Thymus (tissue), 11 donors: ENCODE measurements at regions not wholly inside any gene's neighbourhood (a gene's known extent, or its start where the extent isn't known, plus 50 kb on each side); places are given as distances from the start of the nearest gene placed in this dataset.

ENCODE experiments used
- DNase-seq, 9 donors: peaks; one replicate each; pipeline ENCODE4 v3.0.0-alpha.2; 2013; ENCODE audit warnings: low spot score in 9 of 9, low read depth in 6 of 9, missing footprints in 1 of 9
- H3K27ac ChIP-seq, 2 donors: one replicate each; pipeline ENCODE4 v1.5.1; 2013; ENCODE audit warnings: control low read depth in 1 of 2, low read depth in 1 of 2, low read length in 1 of 2, mild to moderate bottlenecking in 1 of 2, moderate library complexity in 1 of 2
- H3K27me3 ChIP-seq, 2 donors: one replicate each; pipeline ENCODE4 v1.5.1; 2013; ENCODE audit warnings: low read length in 1 of 2; ENCODE audit not compliant: control insufficient read depth in 2 of 2, insufficient read depth in 1 of 2
- H3K36me3 ChIP-seq, 2 donors: one replicate each; pipeline ENCODE4 v1.5.1; 2013; ENCODE audit warnings: low read length in 1 of 2, mild to moderate bottlenecking in 1 of 2, moderate library complexity in 1 of 2; ENCODE audit not compliant: control insufficient read depth in 2 of 2, insufficient read depth in 2 of 2
- H3K4me1 ChIP-seq, 2 donors: one replicate each; pipeline ENCODE4 v1.5.1; 2013; ENCODE audit warnings: low read length in 2 of 2; ENCODE audit not compliant: control insufficient read depth in 2 of 2, insufficient read depth in 2 of 2
- H3K4me3 ChIP-seq, 2 donors: one replicate each; pipeline ENCODE4 v1.5.1; 2013; ENCODE audit warnings: low read length in 2 of 2, control low read depth in 1 of 2, mild to moderate bottlenecking in 1 of 2
- H3K9me3 ChIP-seq, 2 donors: one replicate each; pipeline ENCODE4 v1.5.1; 2013; ENCODE audit warnings: low read length in 1 of 2, mild to moderate bottlenecking in 1 of 2; ENCODE audit not compliant: control insufficient read depth in 2 of 2, insufficient read depth in 1 of 2
- WGBS: extraction: QIAGEN DNeasy Blood & Tissue Kit; methylation state at CpG from one replicate; pipeline ENCODE4 v1.1.7; 2013; 5-methylcytosine and 5-hydroxymethylcytosine counted together
- donor health status: healthy.

DNA sequence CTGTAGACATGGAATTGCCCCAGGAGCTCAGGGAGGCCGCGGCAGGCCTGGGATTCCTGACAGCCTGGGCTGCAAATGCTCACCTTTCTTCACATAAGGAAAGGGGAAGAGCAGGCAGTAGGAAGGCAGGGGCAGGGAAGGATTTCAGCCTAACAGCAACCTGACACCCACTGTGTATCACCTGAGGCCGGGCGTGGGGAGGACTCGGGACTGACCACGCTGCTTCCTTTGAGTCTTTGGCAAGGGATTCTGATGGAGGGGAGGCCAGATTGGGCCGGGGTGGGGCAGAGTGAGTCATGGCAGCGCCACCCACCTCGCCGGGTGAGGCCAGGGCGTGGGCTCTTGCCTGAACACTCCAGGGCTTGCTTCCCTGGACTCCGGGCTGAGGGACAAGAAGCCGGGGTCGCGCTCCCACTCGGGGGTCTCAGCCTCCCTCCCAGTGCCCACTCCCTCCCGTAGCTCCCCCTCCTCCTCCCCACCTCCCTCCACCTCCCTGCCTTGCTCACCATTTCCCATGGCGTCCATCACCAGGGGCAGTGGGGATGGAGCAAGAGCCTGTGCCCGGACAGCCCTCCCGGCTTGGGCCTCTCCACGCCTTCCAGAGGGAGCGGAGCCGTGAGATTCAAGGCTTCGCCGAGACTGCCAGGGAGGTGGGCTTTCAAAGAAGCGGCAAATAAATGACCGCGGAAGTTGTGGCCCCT lies 247.9 kb upstream of the RTL1 start:
- Histone ChIP-seq H3K4me3 (no peak overlapping the region), H3K27ac (no peak overlapping the region), H3K27me3 (no peaks in the 10 kb centered on the region), H3K36me3 (no peaks in the 10 kb centered on the region), H3K9me3 (no peaks in the 10 kb centered on the region), H3K4me1 (peaks cover 0 to 5% of the 10 kb centered on the region in 2 donors)
- 89% methylated on average over 28 of the region's 28 CpGs for WGBS
- no peak for DNase-seq

GRCh38 chr14:101151927-101152305 lies 248.4 kb upstream of the RTL1 start:
- H3K27me3 ChIP-seq = no peaks in the 10 kb centered on the region
- no peak overlapping the region for H3K27ac ChIP-seq
- no peaks in the 10 kb centered on the region for H3K36me3 ChIP-seq
- H3K4me1 ChIP-seq = peaks cover 0 to 5% of the 10 kb centered on the region in 2 donors
- no peaks in the 10 kb centered on the region for H3K9me3 ChIP-seq
- DNase-seq = no peak
- H3K4me3 ChIP-seq = no peak overlapping the region
- WGBS = 95% methylated on average over 18 of the region's 18 CpGs

DNA sequence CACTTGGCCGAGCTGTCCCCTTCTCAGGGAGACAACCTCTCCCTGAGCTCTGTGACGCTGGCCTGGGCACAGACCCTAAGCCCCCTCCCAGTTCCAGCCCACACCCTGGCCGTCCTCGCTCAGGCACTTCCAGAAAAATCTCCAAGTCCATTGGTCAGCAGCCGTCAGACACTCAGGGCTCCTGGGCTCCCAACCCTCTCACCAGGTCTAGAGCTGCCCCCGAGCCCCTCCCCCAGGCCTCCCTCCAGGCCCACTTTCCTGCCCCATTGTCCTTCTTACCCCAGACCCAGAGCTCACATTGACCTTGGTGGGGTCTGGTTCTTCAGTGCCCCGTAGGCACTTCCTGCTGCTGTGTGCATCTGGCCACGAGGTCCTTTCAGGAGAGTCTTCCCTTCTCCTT lies 249.3 kb upstream of the RTL1 start:
- Histone ChIP-seq H3K4me3 (no peak overlapping the region), H3K27me3 (no peaks in the 10 kb centered on the region), H3K36me3 (no peaks in the 10 kb centered on the region), H3K27ac (no peak overlapping the region), H3K9me3 (no peaks in the 10 kb centered on the region), H3K4me1 (peaks cover 0 to 5% of the 10 kb centered on the region in 2 donors)
- WGBS = 90% methylated on average over 8 of the region's 8 CpGs
- no peak for DNase-seq

DNA sequence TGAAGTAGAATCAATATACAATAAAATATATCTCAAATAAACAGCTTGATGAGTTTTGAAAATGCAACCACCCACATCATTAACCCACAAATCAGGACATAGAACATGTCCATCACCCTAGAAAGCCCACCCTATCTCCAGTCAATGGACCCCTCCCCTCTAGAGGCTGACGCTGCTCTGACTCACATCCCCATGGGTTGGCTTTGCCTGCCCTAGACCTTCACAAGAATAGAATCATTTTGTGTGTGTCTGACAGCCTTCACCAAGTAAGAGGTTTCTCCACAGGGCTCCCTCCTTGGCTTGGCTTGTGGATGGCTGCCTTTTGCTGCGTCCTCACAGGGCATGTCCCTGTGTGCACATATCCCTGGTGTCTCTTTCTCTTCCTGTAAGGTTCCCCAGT lies 250.2 kb upstream of the RTL1 start:
- Histone ChIP-seq H3K4me3 (no peak overlapping the region), H3K36me3 (no peaks in the 10 kb centered on the region), H3K27ac (no peak overlapping the region), H3K27me3 (no peaks in the 10 kb centered on the region), H3K4me1 (peaks cover 0 to 2% of the 10 kb centered on the region in 2 donors), H3K9me3 (no peaks in the 10 kb centered on the region)
- WGBS = 97% methylated on average over 2 of the region's 2 CpGs
- no peak for DNase-seq

DNA sequence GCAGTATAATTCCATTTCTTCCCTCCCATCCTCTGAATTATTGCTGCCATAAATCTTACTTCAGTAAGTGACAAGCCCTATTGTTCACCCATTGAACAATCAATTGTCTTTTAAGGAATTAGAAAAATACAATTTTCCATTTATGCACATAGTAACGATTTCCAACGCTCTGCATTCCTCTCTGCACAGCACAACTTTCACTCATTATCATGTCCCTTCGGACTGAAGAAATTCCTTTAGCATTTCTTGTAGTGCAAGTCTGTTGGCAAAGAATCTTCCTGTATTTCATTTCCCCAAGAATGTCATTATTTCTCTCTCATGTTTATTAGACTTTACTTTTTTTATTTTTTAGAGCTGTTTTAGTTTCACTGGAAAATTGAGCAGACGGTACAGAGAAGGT lies 252.1 kb upstream of the RTL1 start:
- no peaks in the 10 kb centered on the region for H3K27me3 ChIP-seq
- no peak overlapping the region for H3K27ac ChIP-seq
- WGBS = 94% methylated on average over 4 of the region's 4 CpGs
- H3K4me3 ChIP-seq = no peak overlapping the region
- no peak for DNase-seq
- no peaks in the 10 kb centered on the region for H3K4me1 ChIP-seq
- H3K36me3 ChIP-seq = no peaks in the 10 kb centered on the region
- no peaks in the 10 kb centered on the region for H3K9me3 ChIP-seq

DNA sequence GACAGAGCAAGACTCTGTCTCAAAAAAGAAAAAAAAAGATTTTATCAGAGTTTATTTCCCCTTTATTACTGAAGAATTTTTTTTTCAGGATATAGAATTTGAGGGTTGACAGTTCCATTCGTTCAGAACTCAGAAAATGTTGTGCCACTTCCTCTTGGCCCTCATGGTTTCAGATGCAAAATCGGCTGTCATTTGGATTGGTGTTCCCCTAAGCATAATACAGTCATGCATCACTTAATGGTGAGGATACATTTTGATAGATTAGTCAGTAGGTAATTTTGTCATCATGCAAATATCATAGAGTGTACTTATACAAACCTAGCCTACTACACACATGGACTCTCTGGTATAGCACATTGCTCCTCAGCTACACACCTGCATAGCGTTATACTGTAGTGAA lies 263.9 kb upstream of the RTL1 start:
- H3K4me1 ChIP-seq = no peaks in the 10 kb centered on the region
- 77% methylated on average over 3 of the region's 3 CpGs for WGBS
- no peak for DNase-seq
- H3K4me3 ChIP-seq = no peak overlapping the region
- H3K9me3 ChIP-seq = peaks cover 0 to 5% of the 10 kb centered on the region in 2 donors
- H3K27me3 ChIP-seq = no peaks in the 10 kb centered on the region
- no peaks in the 10 kb centered on the region for H3K36me3 ChIP-seq
- no peak overlapping the region for H3K27ac ChIP-seq

GRCh38 chr14:101169267-101169666 lies 265.7 kb upstream of the RTL1 start:
- no peak for DNase-seq
- WGBS = 73% methylated on average over 8 of the region's 8 CpGs

DNA sequence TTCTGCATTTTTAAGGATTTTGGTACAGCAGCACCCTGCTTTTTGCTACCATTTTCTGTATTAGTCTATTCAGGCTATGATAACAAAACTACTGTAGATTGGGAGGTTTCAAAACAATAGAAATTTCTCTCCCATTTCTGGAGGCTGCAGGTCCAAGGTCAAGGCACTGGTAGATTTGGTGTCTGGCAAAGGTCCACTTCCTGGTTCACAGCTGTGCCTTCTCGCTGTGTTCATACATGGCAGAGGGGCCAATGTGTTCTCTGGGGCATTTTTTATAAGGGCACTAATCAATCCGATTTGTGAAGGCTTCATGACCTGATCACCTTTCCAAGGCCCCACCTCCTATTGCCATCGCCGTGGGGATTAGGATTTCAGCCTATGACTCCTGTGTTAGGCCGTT lies 268.1 kb upstream of the RTL1 start:
- Histone ChIP-seq H3K27ac (no peak overlapping the region), H3K27me3 (no peaks in the 10 kb centered on the region), H3K4me1 (no peaks in the 10 kb centered on the region), H3K4me3 (no peak overlapping the region), H3K9me3 (peaks cover 0 to 5% of the 10 kb centered on the region in 2 donors), H3K36me3 (no peaks in the 10 kb centered on the region)
- no peak for DNase-seq
- WGBS = 98% methylated on average over 5 of the region's 5 CpGs

More at GRCh38 chr14:101169267-101169666, 265.7 kb upstream of the RTL1 start:
- no peak overlapping the region for H3K4me3 ChIP-seq
- peaks cover 0 to 5% of the 10 kb centered on the region in 2 donors for H3K9me3 ChIP-seq
- no peak overlapping the region for H3K27ac ChIP-seq
- H3K27me3 ChIP-seq = no peaks in the 10 kb centered on the region
- no peaks in the 10 kb centered on the region for H3K4me1 ChIP-seq
- H3K36me3 ChIP-seq = no peaks in the 10 kb centered on the region

DNA sequence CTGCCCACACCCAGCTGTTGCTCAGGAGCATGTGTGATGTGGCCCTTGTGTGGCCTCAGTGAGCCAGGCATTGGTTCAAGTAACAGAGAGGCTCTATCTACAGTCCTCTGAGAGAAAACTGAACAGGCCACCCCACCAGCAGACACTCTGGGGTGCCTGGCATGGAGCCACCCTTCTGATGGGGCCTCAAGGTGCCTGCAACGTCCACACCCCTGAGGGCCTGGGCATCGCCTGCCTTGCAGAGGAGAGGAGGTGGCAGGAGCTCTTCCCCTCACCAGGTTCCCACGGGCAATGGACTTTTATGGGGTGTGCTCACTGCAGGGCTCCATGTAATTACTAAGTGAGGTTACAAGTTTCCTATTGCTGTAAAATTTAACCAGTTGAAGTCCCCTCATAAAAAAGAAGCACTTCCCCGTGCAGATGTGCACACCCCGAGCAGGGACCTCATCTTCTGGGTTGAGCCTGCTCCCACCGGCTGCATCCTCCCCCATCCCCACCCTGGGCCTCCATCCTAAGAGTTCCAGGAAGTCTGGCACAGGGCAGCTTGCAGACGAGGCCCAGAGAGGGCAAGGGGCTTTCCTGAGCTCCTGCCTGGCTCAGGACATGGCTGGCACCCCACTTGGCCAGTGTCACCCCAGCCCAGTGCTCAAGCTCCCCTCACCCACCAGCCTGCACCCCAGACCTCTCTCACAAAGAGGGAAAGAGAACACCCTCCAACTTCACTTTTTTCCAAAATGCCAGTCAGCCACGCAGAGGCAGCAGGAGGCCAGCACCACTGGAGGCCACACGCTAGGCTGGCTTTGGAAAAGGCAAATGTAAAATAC lies 270.4 kb upstream of the RTL1 start:
- no peak overlapping the region for H3K27ac ChIP-seq
- no peak for DNase-seq
- no peaks in the 10 kb centered on the region for H3K36me3 ChIP-seq
- H3K9me3 ChIP-seq = peaks cover 0 to 5% of the 10 kb centered on the region in 2 donors
- no peaks in the 10 kb centered on the region for H3K4me1 ChIP-seq
- WGBS = 75% methylated on average over 9 of the region's 9 CpGs
- H3K4me3 ChIP-seq = no peak overlapping the region
- no peaks in the 10 kb centered on the region for H3K27me3 ChIP-seq
